ENCODE measurements at regions not wholly inside any gene's neighbourhood (a gene's known extent, or its start where the extent isn't known, plus 50 kb on each side); places are given as distances from the start of the nearest gene placed in this dataset.

DNA sequence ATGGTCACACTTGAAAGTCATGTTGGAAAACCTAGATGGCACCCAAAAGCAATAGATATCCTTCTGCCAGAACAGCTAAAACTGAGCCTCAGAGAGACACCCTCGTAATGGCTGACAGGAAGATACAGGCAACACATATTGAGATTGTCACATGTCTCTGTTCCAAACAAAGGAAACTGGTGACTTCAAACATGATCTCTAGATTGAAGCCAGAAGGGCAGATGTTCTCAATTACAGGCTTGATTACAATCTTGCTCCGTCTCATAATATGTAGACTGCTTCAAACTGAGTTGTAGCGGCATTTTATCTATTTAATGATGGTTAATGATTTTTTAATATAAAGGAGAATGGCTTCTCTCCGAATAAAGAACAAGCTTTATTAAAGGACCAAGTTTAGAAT, 774.3 kb downstream of the KCTD16 start:
- peak; percentile 3 for DNase-seq

- no peak for DNase-seq
Measured at GRCh38 chr5:144941004-144941403, 770.3 kb downstream of the KCTD16 start.

- DNase-seq = no peak
Measured at GRCh38 chr5:144918371-144918770, 747.7 kb downstream of the KCTD16 start.

GRCh38 chr5:144915452-144915851, 744.8 kb downstream of the KCTD16 start:
- DNase-seq = no peak

DNA sequence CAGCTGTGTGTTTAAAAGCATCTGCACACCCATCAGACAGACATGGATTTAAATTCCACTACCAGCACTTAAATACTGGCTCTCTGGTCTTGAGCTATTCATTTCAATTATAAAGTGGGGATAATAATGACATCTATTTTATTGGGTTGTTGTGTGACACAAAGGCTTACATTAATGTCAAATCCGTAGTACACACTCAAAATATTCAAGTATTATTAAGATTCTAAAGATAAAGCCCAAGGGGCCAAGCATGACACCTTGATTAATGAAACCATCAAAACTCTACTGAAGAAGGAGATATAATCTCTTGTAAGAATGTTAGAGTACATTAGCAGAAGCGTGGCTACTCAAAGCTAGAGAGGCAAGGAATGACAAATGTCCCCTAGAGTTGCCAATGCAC, 743.0 kb downstream of the KCTD16 start:
- DNase-seq = no peak

DNA sequence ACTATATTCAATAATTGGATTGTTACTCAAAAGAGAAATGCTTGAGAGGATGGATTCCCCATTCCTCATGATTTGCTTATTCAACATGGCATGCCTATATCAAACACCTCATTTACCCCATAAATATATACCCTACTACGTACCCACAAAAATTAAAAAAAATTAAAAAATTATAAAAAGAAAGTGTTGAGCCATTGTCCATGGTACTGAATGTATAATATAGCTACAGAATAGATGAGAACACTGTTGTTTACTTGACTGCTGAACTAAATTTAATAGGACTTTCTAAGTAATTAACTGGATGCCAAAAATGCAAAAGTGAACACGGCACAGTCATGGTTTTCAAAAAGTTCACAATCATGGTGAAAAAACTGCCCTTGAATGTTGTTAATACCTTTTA, 725.8 kb downstream of the KCTD16 start:
- DNase-seq = no peak

DNA sequence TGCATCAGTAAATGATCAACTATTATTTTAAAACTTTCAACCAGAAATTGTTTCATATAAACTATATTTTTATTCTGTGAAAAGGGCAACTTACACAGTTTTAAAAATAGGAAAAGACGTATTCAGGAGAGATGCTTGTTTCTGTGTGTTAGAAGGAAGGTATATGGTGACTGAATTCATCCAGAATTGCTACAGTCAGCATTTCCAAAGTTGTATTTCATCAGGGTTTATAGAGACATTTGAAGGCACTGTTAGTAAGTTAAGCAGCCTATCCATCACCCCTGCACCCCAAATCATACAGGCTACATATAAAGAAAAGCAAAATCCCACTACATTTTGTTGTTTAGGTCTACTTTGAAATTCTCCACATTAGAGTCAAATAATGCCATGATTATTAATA, 716.0 kb downstream of the KCTD16 start:
- no peak for DNase-seq

DNA sequence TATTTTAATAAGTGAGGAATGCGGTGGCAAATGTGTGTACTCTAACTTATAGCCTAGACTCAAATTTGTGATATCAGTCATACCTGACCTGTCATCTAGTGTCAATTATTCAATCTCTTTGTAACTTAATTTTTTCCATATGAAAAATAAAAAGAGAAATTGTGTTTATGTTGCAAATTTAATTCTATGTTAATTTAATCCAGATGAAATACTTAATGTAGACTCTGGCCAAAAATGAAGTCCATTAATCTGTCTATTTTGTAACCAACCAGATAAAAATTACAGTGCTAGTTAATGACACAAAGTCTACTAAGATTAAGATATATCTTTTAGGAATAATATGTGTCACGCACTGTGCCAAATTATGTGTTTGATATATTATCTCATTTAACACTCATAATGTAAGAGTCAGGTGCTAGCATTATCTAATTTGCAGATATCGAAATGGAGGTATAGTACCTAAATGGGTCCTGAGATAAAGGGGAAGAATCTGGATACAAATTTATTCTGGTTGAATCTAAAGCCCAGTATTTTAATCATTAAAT, 712.1 kb downstream of the KCTD16 start:
- no peak for DNase-seq

DNA sequence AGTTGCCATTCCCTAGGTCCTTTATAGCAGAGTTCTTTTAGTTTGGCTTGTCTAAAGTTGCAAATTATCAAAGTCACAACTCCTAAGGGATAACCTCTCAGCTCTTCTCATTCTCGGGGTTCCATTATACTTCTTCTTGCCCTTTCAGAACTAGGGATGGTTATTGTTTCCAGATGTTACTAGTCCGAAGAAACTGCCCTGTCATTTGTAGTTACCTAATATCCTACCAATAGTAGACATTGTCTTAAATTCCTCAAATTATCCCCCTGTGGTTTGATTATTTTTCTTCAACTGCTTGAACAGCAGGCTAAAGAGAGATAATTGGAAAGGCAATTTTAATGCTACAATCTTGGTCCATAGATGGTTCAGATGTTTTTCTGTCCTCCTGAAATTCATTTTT, 709.8 kb downstream of the KCTD16 start:
- no peak for DNase-seq

DNA sequence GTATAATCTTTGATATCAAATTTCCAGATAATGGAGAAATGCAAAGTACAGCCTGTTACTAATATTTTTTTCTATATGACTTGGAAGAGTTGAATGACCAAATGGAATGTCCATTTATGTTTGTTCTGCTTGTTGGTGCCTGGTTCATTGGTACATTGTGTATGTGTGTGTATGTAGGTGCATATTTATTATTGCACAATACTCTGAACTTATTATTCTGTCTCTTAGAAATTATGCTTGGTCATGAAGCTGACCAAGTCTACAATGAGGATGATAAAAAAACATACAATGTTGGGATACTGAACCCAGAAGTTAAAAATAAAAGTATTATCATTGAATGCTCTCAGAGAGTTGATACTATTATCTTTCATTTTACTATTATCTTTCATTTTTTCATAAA, 706.3 kb downstream of the KCTD16 start:
- DNase-seq = no peak

DNA sequence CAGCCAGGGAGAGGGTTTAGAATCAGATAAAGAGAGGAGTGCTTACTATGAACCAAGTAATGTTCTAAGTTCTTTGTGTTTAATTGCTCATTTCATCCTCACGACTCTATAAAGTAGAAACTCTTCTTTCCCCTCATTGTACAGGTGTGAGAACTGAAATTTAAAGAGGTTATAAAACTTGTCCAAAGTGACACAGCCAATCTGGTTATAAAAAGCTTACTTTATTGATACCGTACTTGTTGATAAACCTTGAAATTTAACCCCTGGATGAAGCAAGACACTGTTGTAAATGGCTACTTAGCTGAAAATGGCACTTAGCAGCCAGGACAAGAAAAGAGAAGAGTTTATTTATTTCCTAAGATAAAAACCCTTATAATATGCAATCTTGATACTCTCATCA, 702.4 kb downstream of the KCTD16 start:
- no peak for DNase-seq

- DNase-seq = no peak
Measured at GRCh38 chr5:144864118-144864517, 693.4 kb downstream of the KCTD16 start.

GRCh38 chr5:144857454-144857853, 686.8 kb downstream of the KCTD16 start:
- DNase-seq = no peak

DNA sequence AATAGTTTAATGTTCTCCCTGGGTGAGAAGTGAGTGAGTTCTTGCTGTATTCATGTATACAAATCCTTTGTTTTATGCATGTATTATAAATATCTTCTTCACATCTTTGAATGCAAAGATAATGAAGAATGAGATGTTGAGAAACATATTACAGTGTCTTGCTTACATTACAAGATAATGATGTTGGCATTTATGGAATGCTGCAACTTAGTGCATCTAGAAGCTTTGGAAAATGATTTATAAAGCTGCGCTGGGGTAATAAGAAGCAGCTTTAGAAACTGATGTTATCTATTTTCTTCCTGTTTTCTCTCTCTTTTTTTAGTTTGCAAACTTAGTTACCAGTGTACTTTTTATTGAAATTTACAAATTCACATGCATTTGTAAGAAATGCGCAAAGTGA, 673.4 kb downstream of the KCTD16 start:
- DNase-seq = no peak

GRCh38 chr5:144832416-144832815, 661.7 kb downstream of the KCTD16 start:
- DNase-seq = no peak

DNA sequence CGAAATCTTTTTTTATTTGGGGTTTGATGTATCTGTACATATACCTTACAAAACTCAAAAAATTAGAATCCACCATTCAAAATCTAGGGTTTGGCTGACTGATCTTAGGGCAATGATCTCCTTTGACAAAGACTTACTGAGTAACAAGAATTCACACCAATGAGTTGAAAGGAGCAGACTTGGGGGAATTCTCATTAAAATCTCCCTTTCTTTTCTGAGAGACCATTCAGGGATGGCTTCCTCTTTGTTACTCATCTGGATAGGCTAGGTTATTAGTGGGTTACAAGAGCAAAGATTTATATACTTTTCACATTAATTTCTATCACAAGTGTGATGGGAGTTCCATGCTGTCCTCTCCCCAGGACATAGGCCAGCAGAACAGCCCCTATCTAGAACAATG, 661.0 kb downstream of the KCTD16 start:
- no peak for DNase-seq

GRCh38 chr5:144822503-144822902, 651.8 kb downstream of the KCTD16 start:
- no peak for DNase-seq

GRCh38 chr5:144820278-144820677, 649.6 kb downstream of the KCTD16 start:
- DNase-seq = no peak

DNA sequence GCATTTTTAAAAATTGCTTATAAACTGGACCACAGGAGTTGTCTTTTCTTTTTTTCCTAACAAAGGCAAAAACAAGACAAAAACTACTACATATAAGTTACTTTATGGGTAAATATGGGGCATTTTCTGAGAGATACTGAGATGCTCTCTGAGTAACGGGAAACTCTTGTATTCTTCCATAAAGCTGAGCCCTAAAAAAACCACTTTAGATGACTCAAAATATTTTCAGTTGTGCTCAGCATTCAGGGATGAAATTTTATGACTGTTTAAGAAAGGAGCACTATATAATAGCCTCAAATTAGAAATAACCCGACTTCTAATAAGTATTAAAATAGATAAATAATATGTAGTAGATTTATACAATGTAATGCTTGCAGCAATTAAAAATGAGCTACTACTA, 644.5 kb downstream of the KCTD16 start:
- DNase-seq = no peak

DNA sequence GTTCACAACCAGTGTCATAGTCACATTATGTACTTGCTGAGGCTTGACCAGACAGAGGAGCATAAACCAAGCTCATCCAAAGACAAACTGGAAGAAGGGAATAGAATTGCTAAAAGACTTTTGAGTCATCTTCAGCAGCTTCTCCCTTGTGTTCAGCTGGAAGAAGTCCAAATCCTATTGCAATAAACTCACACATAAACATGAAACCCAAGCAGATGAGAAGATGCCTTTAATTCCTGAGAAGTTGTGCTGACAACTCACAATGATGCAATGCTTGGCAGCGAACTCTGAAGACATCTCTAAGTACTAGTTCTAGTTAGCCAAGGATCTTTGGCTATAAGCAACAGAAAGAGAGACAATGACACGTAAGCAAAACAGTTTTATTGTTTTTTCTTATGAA, 642.1 kb downstream of the KCTD16 start:
- peak; percentile 93 for DNase-seq

GRCh38 chr5:144800169-144800568, 629.5 kb downstream of the KCTD16 start:
- DNase-seq = no peak

DNA sequence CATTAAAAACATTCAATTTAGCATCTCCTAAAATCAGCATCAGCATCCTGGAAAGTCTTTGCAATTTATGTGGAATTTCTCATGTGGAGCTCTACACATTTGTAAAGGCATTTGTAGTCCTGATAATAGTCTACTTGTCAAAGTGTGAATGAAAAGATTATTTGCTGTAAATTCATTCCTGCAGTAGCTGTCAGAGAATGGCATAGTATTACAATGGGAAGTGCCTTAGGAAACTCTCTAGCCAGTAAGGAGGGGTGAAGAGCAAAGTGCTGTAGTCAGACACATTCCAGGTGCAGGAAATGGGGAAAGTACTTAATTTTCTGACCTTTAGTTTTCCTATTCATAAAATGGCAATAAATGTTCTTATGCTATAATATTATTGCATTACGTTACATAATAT, 627.9 kb downstream of the KCTD16 start:
- no peak for DNase-seq

DNA sequence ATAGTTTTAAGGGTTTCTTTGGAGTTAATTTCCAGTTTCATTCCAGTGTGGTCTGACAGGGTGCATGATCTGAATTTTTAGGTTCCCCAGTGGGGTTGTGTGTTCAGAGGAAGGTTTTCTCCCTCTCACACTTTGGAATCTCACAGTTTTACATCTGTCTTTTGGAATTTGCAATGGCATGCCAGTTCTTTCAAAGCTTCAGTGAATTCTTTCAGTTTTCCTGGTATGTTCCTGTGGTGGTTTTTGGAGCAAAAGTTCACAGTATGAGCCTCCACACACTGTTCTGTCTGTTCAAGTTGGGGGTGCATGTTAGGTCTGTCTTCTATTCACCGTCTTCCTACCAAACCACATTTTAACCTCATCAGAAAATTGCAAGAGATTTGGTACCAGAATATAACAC, 624.2 kb downstream of the KCTD16 start:
- no peak for DNase-seq

GRCh38 chr5:144788556-144788955, 617.9 kb downstream of the KCTD16 start:
- DNase-seq = no peak

DNA sequence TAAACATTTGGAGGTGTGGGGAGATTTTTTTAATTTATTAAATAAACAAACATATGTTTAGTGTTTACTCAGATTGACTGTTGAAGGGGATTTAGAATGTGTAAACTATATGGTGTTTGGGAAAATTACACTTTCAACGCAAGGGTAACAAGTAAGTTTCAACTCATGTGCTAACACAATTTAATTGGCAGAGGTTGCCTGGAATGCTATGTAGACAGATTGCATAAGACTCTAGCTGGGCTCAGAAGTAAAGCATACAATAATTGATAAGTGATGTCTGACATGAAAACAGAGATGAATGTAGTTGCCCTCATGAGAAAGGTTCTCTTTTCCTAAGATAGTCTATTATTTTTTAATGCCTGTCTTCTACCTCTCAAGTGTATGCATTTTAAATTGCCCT, 617.4 kb downstream of the KCTD16 start:
- DNase-seq = no peak

Measured in skin of body (tissue), 1 donor.